HCT116 (cell line): ENCODE measurements at regions not wholly inside any gene's neighbourhood (a gene's known extent, or its start where the extent isn't known, plus 50 kb on each side); places are given as distances from the start of the nearest gene placed in this dataset.

Source experiments
- ATAC-seq: fragments of 200-7000 bp; cut with Tn5 transposase; 2 replicates; pipeline ENCODE4 v1.9.1; 2020; ENCODE audit warnings: mild to moderate bottlenecking, moderate library complexity
- BruUV-seq: library from RNA; stranded (reverse); fragments of 400-500 nt; replicated peaks from 2 replicates; lab custom pipeline; 2021; lab: Mats Ljungman, UMichigan
- CTCF ChIA-PET: fragments of 300-600 bp; sonication (Branson Sonifier 250); formaldehyde crosslinking; loops from one replicate; lab custom pipeline; 2021; ENCODE audit warnings: antibody characterized with exemption; lab: Charles Lee
- POLR2A ChIA-PET: fragments of 300-600, 350-600 bp; sonication (Branson Sonifier 250); formaldehyde crosslinking; loops from one replicate; lab custom pipeline; 2021; ENCODE audit warnings: antibody characterized with exemption; lab: Charles Lee
- RAD21 ChIA-PET, 2 experiments: fragments of 300-600 bp; sonication (Branson Sonifier 250); formaldehyde crosslinking; loops; one replicate each; lab custom pipeline; 2023; ENCODE audit warnings: low total read pairs in 2 of 2; ENCODE audit not compliant: uncharacterized antibody in 2 of 2, unreplicated experiment in 2 of 2, low non-redundant PET in 1 of 2; lab: Charles Lee
- DNase-seq: peaks from one replicate; pipeline ENCODE4 v3.0.0-alpha.2; 2010; ENCODE audit warnings: low read depth, low spot score
- H2AFZ ChIP-seq: fragments of 200-600 bp; shearing (Covaris generic), sonication (generic); 2 replicates; pipeline ENCODE4 v1.6.1; 2017; ENCODE audit warnings: low read depth, mixed run types, mixed read lengths, antibody characterized with exemption, low read length; ENCODE audit not compliant: poor library complexity, severe bottlenecking
- H3K27ac ChIP-seq: 2 replicates; pipeline ENCODE4 v1.5.1; 2012; ENCODE audit warnings: low read depth, low read length
- H3K27me3 ChIP-seq: fragments of 200-600 bp; sonication (generic); 2 replicates; pipeline ENCODE4 v1.6.1; 2016; ENCODE audit warnings: mixed run types, low read length, mixed read lengths; ENCODE audit not compliant: insufficient read depth
- H3K36me3 ChIP-seq, 2 experiments: fragments of 200-500 bp in 1 of 2; fragments of 200-600 bp in 1 of 2; sonication (Bioruptor generic) in 1 of 2; sonication (generic) in 1 of 2; 2 replicates each; pipeline versions ENCODE4 v1.5.1 to v1.6.1; 2014 to 2016; ENCODE audit warnings: low read length in 2 of 2, inconsistent platforms in 1 of 2, mixed read lengths in 1 of 2, mixed run types in 1 of 2; ENCODE audit not compliant: insufficient read depth in 2 of 2, control insufficient read depth in 1 of 2
- H3K4me1 ChIP-seq, 2 experiments: fragments of 200-600 bp in 1 of 2; sonication (generic) in 1 of 2; 2 replicates each; pipeline versions ENCODE4 v1.5.1 to v1.6.1; 2012 to 2017; ENCODE audit warnings: low read length in 2 of 2, inconsistent platforms in 1 of 2, mild to moderate bottlenecking in 1 of 2, mixed read lengths in 1 of 2, mixed run types in 1 of 2, moderate library complexity in 1 of 2; ENCODE audit not compliant: insufficient read depth in 2 of 2, control insufficient read depth in 1 of 2
- H3K4me2 ChIP-seq: fragments of 200-600 bp; sonication (generic); 2 replicates; pipeline ENCODE4 v1.6.1; 2017; ENCODE audit warnings: mixed run types, low read length, mixed read lengths
- H3K4me3 ChIP-seq, 2 experiments: fragments of 200-600 bp in 1 of 2; sonication (generic) in 1 of 2; replicated peaks in 1 of 2; 2 replicates each; pipeline ENCODE4 v1.5.1; 2011 to 2016; ENCODE audit warnings: low read length in 2 of 2, control low read depth in 1 of 2, low read depth in 1 of 2, mild to moderate bottlenecking in 1 of 2, mixed read lengths in 1 of 2, mixed run types in 1 of 2
- H3K79me2 ChIP-seq: fragments of 200-600 bp; sonication (generic); 2 replicates; pipeline ENCODE4 v1.6.1; 2017; ENCODE audit warnings: mild to moderate bottlenecking, mixed run types, low read length, moderate library complexity, mixed read lengths; ENCODE audit not compliant: insufficient read depth
- H3K9ac ChIP-seq: fragments of 200-600 bp; sonication (generic); 2 replicates; pipeline ENCODE4 v1.6.1; 2016; ENCODE audit warnings: low read length, mixed read lengths
- H3K9me2 ChIP-seq: fragments of 200-600 bp; sonication (generic), shearing (Covaris generic); 2 replicates; pipeline ENCODE4 v1.6.1; 2017; ENCODE audit warnings: mixed run types, mild to moderate bottlenecking, moderate library complexity; ENCODE audit not compliant: insufficient read depth
- H3K9me3 ChIP-seq, 2 experiments: fragments of 200-500 bp in 1 of 2; fragments of 200-600 bp in 1 of 2; sonication (Bioruptor generic) in 1 of 2; sonication (generic) in 1 of 2; 2 replicates each; pipeline ENCODE4 v1.6.1; 2014 to 2017; ENCODE audit warnings: low read length in 2 of 2, mixed read lengths in 2 of 2, inconsistent platforms in 1 of 2, low read depth in 1 of 2, mild to moderate bottlenecking in 1 of 2, mixed run types in 1 of 2, moderate library complexity in 1 of 2; ENCODE audit not compliant: control insufficient read depth in 1 of 2, insufficient read depth in 1 of 2
- H4K20me1 ChIP-seq: fragments of 200-600 bp; sonication (generic), shearing (Covaris generic); 2 replicates; pipeline ENCODE4 v1.6.1; 2017; ENCODE audit warnings: mixed run types, mild to moderate bottlenecking, moderate library complexity; ENCODE audit not compliant: insufficient read depth
- CBX3 ChIP-seq: IDR thresholded peaks from 2 replicates; pipeline ENCODE4 v1.6.1; 2012; ENCODE audit warnings: low read depth
- CTCF ChIP-seq, 3 experiments: fragments of 200-600 bp in 1 of 3; sonication (generic) in 1 of 3; IDR thresholded peaks in 2 of 3; conservative IDR thresholded peaks in 1 of 3; 2 replicates each; pipeline ENCODE4 v1.5.1; 2012 to 2017; ENCODE audit warnings: low read depth in 2 of 3, low read length in 2 of 3, antibody characterized with exemption in 1 of 3, borderline replicate concordance in 1 of 3, control low read depth in 1 of 3, mild to moderate bottlenecking in 1 of 3, mixed read lengths in 1 of 3, mixed run types in 1 of 3, moderate library complexity in 1 of 3; ENCODE audit not compliant: insufficient read depth in 1 of 3
- EGR1 ChIP-seq: IDR thresholded peaks from 2 replicates; pipeline ENCODE4 v1.6.1; 2012; ENCODE audit warnings: low read depth
- ELF1 ChIP-seq: IDR thresholded peaks from 2 replicates; pipeline ENCODE4 v1.6.1; 2012; ENCODE audit warnings: low read depth, borderline replicate concordance
- EZH2phosphoT487 ChIP-seq: fragments of 200-600 bp; IDR thresholded peaks from 2 replicates; pipeline ENCODE4 v1.6.1; 2018; ENCODE audit warnings: antibody characterized with exemption, borderline replicate concordance
- MAX ChIP-seq: IDR thresholded peaks from 2 replicates; pipeline ENCODE4 v1.6.1; 2012
- POLR2A ChIP-seq: IDR thresholded peaks from 2 replicates; pipeline ENCODE4 v1.7.0; 2011; ENCODE audit warnings: borderline replicate concordance; ENCODE audit not compliant: insufficient read depth, insufficient read length; ENCODE audit errors: extremely low read depth
- POLR2AphosphoS5 ChIP-seq: IDR thresholded peaks from 2 replicates; pipeline ENCODE4 v1.6.1; 2011; ENCODE audit warnings: mild to moderate bottlenecking, low read depth, low read length, moderate library complexity
- RAD21 ChIP-seq: IDR thresholded peaks from 2 replicates; pipeline ENCODE4 v1.6.1; 2012; ENCODE audit warnings: low read depth, mild to moderate bottlenecking
- SIN3A ChIP-seq: IDR thresholded peaks from 2 replicates; pipeline ENCODE4 v1.6.1; 2012; ENCODE audit warnings: low read depth
- YY1 ChIP-seq: IDR thresholded peaks from 2 replicates; pipeline ENCODE4 v1.6.1; 2011; ENCODE audit warnings: low read length, low read depth, moderate library complexity, mild to moderate bottlenecking; ENCODE audit not compliant: insufficient replicate concordance; ENCODE audit errors: extremely low read depth
- ZFX ChIP-seq: fragments of 450-650 bp; IDR thresholded peaks from 2 replicates; pipeline ENCODE4 v1.6.1; 2017
- ZNF274 ChIP-seq: fragments of 200-500 bp; sonication (Bioruptor generic); IDR thresholded peaks from 2 replicates; pipeline ENCODE4 v1.6.1; 2014; ENCODE audit warnings: mild to moderate bottlenecking, low read depth, low read length, inconsistent platforms
- intact Hi-C: fragments of 100-400 bp; cut with micrococcal nuclease; formaldehyde crosslinking; loops from 2 replicates; pipeline ENCODE4 v1.10.0; 2022
- TF ChIP-seq, protein P1 (sequence below): IDR thresholded peaks from 2 replicates; pipeline ENCODE4 v1.6.1; 2012
- TF ChIP-seq, protein P2 (sequence below): IDR thresholded peaks from 2 replicates; pipeline ENCODE4 v1.6.1; 2011; ENCODE audit warnings: mild to moderate bottlenecking, low read length, moderate library complexity; ENCODE audit not compliant: insufficient replicate concordance; ENCODE audit errors: extremely low read depth

DNA sequence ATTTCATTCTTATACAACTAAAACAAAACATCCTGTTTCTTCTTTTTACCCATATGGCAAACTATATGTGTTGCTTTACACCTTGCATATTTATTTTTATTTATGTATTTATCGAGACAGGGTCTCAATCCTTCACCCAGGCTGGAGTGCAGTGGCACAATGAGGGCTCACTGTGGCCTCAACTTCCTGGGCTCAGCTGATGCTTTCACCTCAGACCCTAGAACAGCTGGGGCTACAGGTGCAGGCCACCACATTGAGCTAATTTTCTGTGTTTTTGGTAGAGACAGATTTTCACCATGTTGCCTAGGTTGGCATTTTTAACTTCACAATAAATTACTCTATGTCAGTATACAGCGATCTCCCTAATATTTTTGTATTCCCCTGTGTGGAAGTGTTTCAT lies 522.0 kb downstream of the MBD2 start:
- Histone ChIP-seq H3K9me2 (no peaks in the 10 kb centered on the region), H3K4me2 (no peak overlapping the region), H3K27me3 (no peaks in the 10 kb centered on the region), H3K79me2 (no peaks in the 10 kb centered on the region), H3K4me3 (no peak overlapping the region), H2AFZ (no peak overlapping the region), H3K4me1 (no peaks in the 10 kb centered on the region), H3K36me3 (no peaks in the 10 kb centered on the region; a peak in 1 of 4 replicates), H4K20me1 (no peaks in the 10 kb centered on the region), H3K9ac (no peak overlapping the region), H3K9me3 (0 out of 4 replicates have a peak, but pooled peaks cover 0 to 4% of the 10 kb centered on the region in 2 experiments), H3K27ac (no peak overlapping the region)
- ATAC-seq (no peak), DNase-seq (no peak)
- TF ChIP-seq CTCF (IDR thresholded peaks at IDR 0.05 in 2 of 3, conservative IDR thresholded peaks at IDR 0.05 in 1 of 3; ENCODE audit: borderline replicate concordance in 1 of 3, insufficient read depth in 1 of 3, low read depth in 2 of 3, low read length in 2 of 3) (no peak), CBX3 (no peak), SIN3A (no peak), EZH2phosphoT487 (no peak), ZFX (no peak), EGR1 (no peak), YY1 (no peak), ZNF274 (no peak), MAX (no peak), POLR2A (no peak), ELF1 (no peak), POLR2AphosphoS5 (no peak), RAD21 (no peak)
- TF ChIP-seq, protein P1, sequence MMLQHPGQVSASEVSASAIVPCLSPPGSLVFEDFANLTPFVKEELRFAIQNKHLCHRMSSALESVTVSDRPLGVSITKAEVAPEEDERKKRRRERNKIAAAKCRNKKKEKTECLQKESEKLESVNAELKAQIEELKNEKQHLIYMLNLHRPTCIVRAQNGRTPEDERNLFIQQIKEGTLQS: no peak
- TF ChIP-seq, protein P2, sequence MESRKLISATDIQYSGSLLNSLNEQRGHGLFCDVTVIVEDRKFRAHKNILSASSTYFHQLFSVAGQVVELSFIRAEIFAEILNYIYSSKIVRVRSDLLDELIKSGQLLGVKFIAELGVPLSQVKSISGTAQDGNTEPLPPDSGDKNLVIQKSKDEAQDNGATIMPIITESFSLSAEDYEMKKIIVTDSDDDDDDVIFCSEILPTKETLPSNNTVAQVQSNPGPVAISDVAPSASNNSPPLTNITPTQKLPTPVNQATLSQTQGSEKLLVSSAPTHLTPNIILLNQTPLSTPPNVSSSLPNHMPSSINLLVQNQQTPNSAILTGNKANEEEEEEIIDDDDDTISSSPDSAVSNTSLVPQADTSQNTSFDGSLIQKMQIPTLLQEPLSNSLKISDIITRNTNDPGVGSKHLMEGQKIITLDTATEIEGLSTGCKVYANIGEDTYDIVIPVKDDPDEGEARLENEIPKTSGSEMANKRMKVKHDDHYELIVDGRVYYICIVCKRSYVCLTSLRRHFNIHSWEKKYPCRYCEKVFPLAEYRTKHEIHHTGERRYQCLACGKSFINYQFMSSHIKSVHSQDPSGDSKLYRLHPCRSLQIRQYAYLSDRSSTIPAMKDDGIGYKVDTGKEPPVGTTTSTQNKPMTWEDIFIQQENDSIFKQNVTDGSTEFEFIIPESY: no peak
- intact Hi-C loops: no loop called here
- CTCF ChIA-PET: no interaction called here
- RAD21 ChIA-PET: no interaction called here
- POLR2A ChIA-PET: no interaction called here
- no TSS peak for BruUV-seq
